Heart left ventricle (tissue), 16 donors: ENCODE measurements at regions not wholly inside any gene's neighbourhood (a gene's known extent, or its start where the extent isn't known, plus 50 kb on each side); places are given as distances from the start of the nearest gene placed in this dataset.

Experiments used
- ATAC-seq, 4 donors: fragments of 200-7000 bp; cut with Tn5 transposase; one replicate each; pipeline ENCODE4 v1.9.1; 2020 to 2022; ENCODE audit warnings: moderate library complexity in 4 of 4, mild to moderate bottlenecking in 3 of 4, moderate number of reproducible peaks in 1 of 4
- DNase-seq, 5 donors: peaks; one replicate each; pipeline ENCODE4 v3.0.0-alpha.2; 2020
- H3K27ac ChIP-seq, 12 donors: fragments of 200-600 bp; sonication (generic) in 4 of 12; one replicate each; pipeline versions ENCODE4 v1.5.0 to v1.8.0; 2016 to 2022; ENCODE audit warnings: mild to moderate bottlenecking in 2 of 12
- H3K27me3 ChIP-seq, 9 donors: fragments of 200-600 bp; sonication (generic) in 2 of 9; one replicate each; pipeline versions ENCODE4 v1.5.1 to v1.8.0; 2016 to 2022; ENCODE audit warnings: mild to moderate bottlenecking in 3 of 9
- H3K36me3 ChIP-seq, 9 donors: fragments of 200-600 bp; sonication (generic) in 2 of 9; one replicate each; pipeline versions ENCODE4 v1.5.0 to v1.8.0; 2018 to 2022; ENCODE audit warnings: mild to moderate bottlenecking in 2 of 9
- H3K4me1 ChIP-seq, 12 donors: fragments of 200-600 bp; sonication (generic) in 4 of 12; one replicate each; pipeline versions ENCODE4 v1.5.0 to v1.8.0; 2016 to 2022; ENCODE audit warnings: mild to moderate bottlenecking in 3 of 12
- H3K4me3 ChIP-seq, 12 donors: fragments of 200-600 bp; sonication (generic) in 4 of 12; one replicate each; pipeline versions ENCODE4 v1.5.0 to v1.8.0; 2017 to 2022; ENCODE audit warnings: mild to moderate bottlenecking in 9 of 12, moderate library complexity in 4 of 12
- H3K9me3 ChIP-seq, 12 donors: fragments of 200-600 bp; sonication (generic) in 4 of 12; one replicate each; pipeline versions ENCODE4 v1.5.0 to v1.8.0; 2016 to 2022; ENCODE audit warnings: mild to moderate bottlenecking in 1 of 12
- CTCF ChIP-seq, 12 donors: fragments of 200-600 bp; sonication (generic) in 4 of 12; IDR thresholded peaks; one replicate each; pipeline versions ENCODE4 v1.5.0 to v1.8.0; 2018 to 2022; ENCODE audit warnings: antibody characterized with exemption in 12 of 12, mild to moderate bottlenecking in 5 of 12
- POLR2A ChIP-seq, 2 donors: fragments of 450-650 bp; IDR thresholded peaks; one replicate each; pipeline ENCODE4 v1.6.1; 2017; ENCODE audit warnings: antibody characterized with exemption in 2 of 2, mild to moderate bottlenecking in 2 of 2, moderate library complexity in 2 of 2
- WGBS, 4 donors: extraction: QIAGEN DNeasy Blood & Tissue Kit in 2 of 4; methylation state at CpG; one replicate each; pipeline versions ENCODE4 v1.1.5 to v1.1.7; 2013 to 2018; 5-methylcytosine and 5-hydroxymethylcytosine counted together
- intact Hi-C, 10 donors: fragments of 100-400 bp; cut with DNase I; formaldehyde crosslinking; loops; one replicate each; pipeline versions ENCODE4 v1.11.1 to v1.14.2; 2022
- donor health status: ischemic (EF 13 %, LVEDD 7.1; RV severe dilation, severe dysfunction).
- donor health status: healthy with polysubstance abuse.
- donor health status: DM: no; HTN: yes; CAD: no.
- donor health status: DM: no; HTN: no; CAD: no.
- donor health status: ischemic (EF 25% LVEDD 6.9; RV normal size, moderate dysfunction).
- donor health status: ischemic (EF 25% LVEDD 5.7; RV mildly dilated, moderate dysfunction).
- donor health status: healthy.
- donor health status: DM: yes; HTN: yes; CAD: no.
- donor health status: ischemic (EF 35%, LVEDD 5.7; RV mildly dilated, moderate dysfunction).
- donor health status: nonischemic (EF 11% LVEDD 7.7; RV severe dilation, severe dysfunction).
- donor health status: DM: yes; HTN: yes; CAD: no.
- donor health status: PGD.
- donor health status: ischemic (EF 29% LVEDD 5.4; RV normal size, mild dysfunction).
- donor health status: nonischemic (EF 23%, LVEDD 6.1; RV moderate dilation, normal function).

- Histone ChIP-seq H3K27me3 (no peaks in the 10 kb centered on the region), H3K36me3 (no peaks in the 10 kb centered on the region), H3K4me1 (no peaks in the 10 kb centered on the region), H3K4me3 (no peak overlapping the region), H3K9me3 (no peaks in the 10 kb centered on the region), H3K27ac (no peak overlapping the region)
- TF ChIP-seq CTCF (IDR thresholded peaks at IDR 0.05) (no peak), POLR2A (IDR thresholded peaks at IDR 0.05) (no peak)
- WGBS, 4 donors = 67 to 78% (median 74%) methylated on average over 1 of the region's 1 CpG
- intact Hi-C loops = no loop called here
- ATAC-seq (no peak), DNase-seq (no peak)
These were observed 207.8 kb upstream of the DCAF8L1 start for GRCh38 chrX:28189011-28189410.

- H3K36me3 ChIP-seq = no peaks in the 10 kb centered on the region
- no peaks in the 10 kb centered on the region for H3K4me1 ChIP-seq
- WGBS, 4 donors = 33 to 53% (median 41%) methylated on average over 1 of the region's 1 CpG
- intact Hi-C loops = no loop called here
- DNase-seq = no peak
- no peaks in the 10 kb centered on the region for H3K27me3 ChIP-seq
- no peaks in the 10 kb centered on the region for H3K9me3 ChIP-seq
- H3K27ac ChIP-seq = no peak overlapping the region
- TF ChIP-seq POLR2A (IDR thresholded peaks at IDR 0.05) (no peak), CTCF (IDR thresholded peaks at IDR 0.05) (no peak)
- no peak for ATAC-seq
- no peak overlapping the region for H3K4me3 ChIP-seq
These were observed 207.3 kb upstream of the DCAF8L1 start for GRCh38 chrX:28188526-28188925.

GRCh38 chrX:28180096-28180495 lies 198.8 kb upstream of the DCAF8L1 start:
- intact Hi-C loops = no loop called here
- no peaks in the 10 kb centered on the region for H3K4me1 ChIP-seq
- whole genome bisulfite sequencing, 4 donors = 29 to 59% (median 44%) methylated on average over 2 of the region's 2 CpGs
- no peaks in the 10 kb centered on the region for H3K27me3 ChIP-seq
- no peaks in the 10 kb centered on the region for H3K9me3 ChIP-seq
- no peak overlapping the region for H3K4me3 ChIP-seq
- H3K36me3 ChIP-seq = no peaks in the 10 kb centered on the region
- ATAC-seq (no peak), DNase-seq (no peak)
- no peak overlapping the region for H3K27ac ChIP-seq
- TF ChIP-seq POLR2A (IDR thresholded peaks at IDR 0.05) = no peak
- TF ChIP-seq CTCF (IDR thresholded peaks at IDR 0.05) = no peak

GRCh38 chrX:28178206-28178605 lies 197.0 kb upstream of the DCAF8L1 start:
- H3K36me3 ChIP-seq = no peaks in the 10 kb centered on the region
- H3K27ac ChIP-seq = no peak overlapping the region
- intact Hi-C loops = no loop called here
- ATAC-seq (no peak), DNase-seq (no peak)
- no peak overlapping the region for H3K4me3 ChIP-seq
- no peaks in the 10 kb centered on the region for H3K4me1 ChIP-seq
- no peaks in the 10 kb centered on the region for H3K9me3 ChIP-seq
- H3K27me3 ChIP-seq = no peaks in the 10 kb centered on the region
- TF ChIP-seq POLR2A (IDR thresholded peaks at IDR 0.05) (no peak), CTCF (IDR thresholded peaks at IDR 0.05) (no peak)
- 97 to 100% (median 100%) methylated on average over 1 of the region's 1 CpG; no CpG with 5 or more reads in 1 of the 4 donors for WGBS, 4 donors
